CD14-positive monocyte (primary cell): ENCODE measurements at regions not wholly inside any gene's neighbourhood (a gene's known extent, or its start where the extent isn't known, plus 50 kb on each side); places are given as distances from the start of the nearest gene placed in this dataset.

Experiments used
- DNase-seq, 3 donors: peaks; one replicate each; pipeline ENCODE4 v3.0.0-alpha.2; 2011 to 2022
- H2AFZ ChIP-seq: 2 replicates; pipeline ENCODE4 v1.6.0; 2012; ENCODE audit warnings: mild to moderate bottlenecking, low read depth, low read length, inconsistent platforms; ENCODE audit not compliant: insufficient read depth, poor library complexity, severe bottlenecking
- H3K27ac ChIP-seq, 2 donors: 1 replicate in 1 of 2; 2 replicates in 1 of 2; pipeline ENCODE4 v1.5.1; 2012 to 2013; ENCODE audit warnings: low read length in 2 of 2, control low read depth in 1 of 2, inconsistent platforms in 1 of 2, low read depth in 1 of 2, mild to moderate bottlenecking in 1 of 2
- H3K27me3 ChIP-seq, 2 donors: one replicate each; pipeline versions ENCODE4 v1.6.0 to v1.6.1; 2011 to 2013; ENCODE audit warnings: low read length in 2 of 2; ENCODE audit not compliant: control insufficient read depth in 2 of 2, insufficient read depth in 2 of 2
- H3K36me3 ChIP-seq, 2 donors: replicated peaks in 1 of 2; 1 replicate in 1 of 2; 2 replicates in 1 of 2; pipeline versions ENCODE4 v1.5.1 to v1.6.1; 2012 to 2013; ENCODE audit warnings: low read length in 2 of 2, control low read depth in 1 of 2, inconsistent platforms in 1 of 2, mild to moderate bottlenecking in 1 of 2; ENCODE audit not compliant: insufficient read depth in 2 of 2, control insufficient read depth in 1 of 2
- H3K4me1 ChIP-seq, 2 donors: 1 replicate in 1 of 2; 2 replicates in 1 of 2; pipeline versions ENCODE4 v1.5.1 to v1.6.1; 2012 to 2013; ENCODE audit warnings: low read length in 2 of 2, control low read depth in 1 of 2, inconsistent platforms in 1 of 2, mild to moderate bottlenecking in 1 of 2, moderate library complexity in 1 of 2; ENCODE audit not compliant: insufficient read depth in 2 of 2, control insufficient read depth in 1 of 2
- H3K4me2 ChIP-seq: replicated peaks from 2 replicates; pipeline ENCODE3; 2012; ENCODE audit warnings: low read length, moderate library complexity, mild to moderate bottlenecking; ENCODE audit not compliant: poor library complexity, severe bottlenecking; ENCODE audit errors: extremely low read depth
- H3K4me3 ChIP-seq, 3 experiments: fragments of 200-600 bp in 1 of 3; sonication (generic) in 1 of 3; replicated peaks in 1 of 3; 1 replicate in 2 of 3; 2 replicates in 1 of 3; pipeline ENCODE4 v1.5.1; 2011 to 2013; ENCODE audit warnings: low read length in 3 of 3, mild to moderate bottlenecking in 3 of 3, control low read depth in 2 of 3, low read depth in 2 of 3, inconsistent platforms in 1 of 3, moderate library complexity in 1 of 3
- H3K79me2 ChIP-seq: 2 replicates; pipeline ENCODE4 v1.6.0; 2012; ENCODE audit warnings: mild to moderate bottlenecking, control low read depth, inconsistent platforms, low read length, moderate library complexity; ENCODE audit not compliant: insufficient read depth
- H3K9ac ChIP-seq: 2 replicates; pipeline ENCODE4 v1.6.0; 2017; ENCODE audit warnings: low read length, mild to moderate bottlenecking; ENCODE audit not compliant: insufficient read depth, poor library complexity, severe bottlenecking
- H3K9me3 ChIP-seq, 2 donors: replicated peaks in 1 of 2; 1 replicate in 1 of 2; 2 replicates in 1 of 2; pipeline versions ENCODE4 v1.5.1 to v1.6.1; 2012 to 2013; ENCODE audit warnings: low read length in 2 of 2, control low read depth in 1 of 2; ENCODE audit not compliant: control insufficient read depth in 1 of 2, insufficient read depth in 1 of 2
- H4K20me1 ChIP-seq: 2 replicates; pipeline ENCODE4 v1.6.0; 2012; ENCODE audit warnings: mild to moderate bottlenecking, low read length, control low read depth, moderate library complexity; ENCODE audit not compliant: insufficient read depth
- H3K27ac Mint-ChIP-seq, 7 donors: one replicate each; pipeline ENCODE4 v1.8.0; 2020; ENCODE audit warnings: mild to moderate bottlenecking in 7 of 7, mixed read lengths in 7 of 7, moderate library complexity in 6 of 7, inconsistent platforms in 2 of 7
- H3K27me3 Mint-ChIP-seq, 3 donors: one replicate each; pipeline ENCODE4 v1.8.0; 2021 to 2022; ENCODE audit warnings: low read depth in 3 of 3, mild to moderate bottlenecking in 3 of 3, mixed read lengths in 3 of 3, moderate library complexity in 3 of 3, inconsistent platforms in 1 of 3
- H3K36me3 Mint-ChIP-seq, 2 donors: one replicate each; pipeline ENCODE4 v1.8.0; 2020; ENCODE audit warnings: mixed read lengths in 2 of 2, inconsistent platforms in 1 of 2, mild to moderate bottlenecking in 1 of 2
- H3K4me1 Mint-ChIP-seq: one replicate; pipeline ENCODE4 v1.8.0; 2020; ENCODE audit warnings: mild to moderate bottlenecking, mixed read lengths
- H3K4me3 Mint-ChIP-seq, 2 donors: one replicate each; pipeline ENCODE4 v1.8.0; 2020; ENCODE audit warnings: mild to moderate bottlenecking in 2 of 2, mixed read lengths in 2 of 2, moderate library complexity in 1 of 2
- H3K9me3 Mint-ChIP-seq, 7 donors: one replicate each; pipeline ENCODE4 v1.8.0; 2020 to 2022; ENCODE audit warnings: mixed read lengths in 7 of 7, mild to moderate bottlenecking in 6 of 7, moderate library complexity in 6 of 7, inconsistent platforms in 2 of 7
- WGBS: methylation state at CpG from one replicate; pipeline ENCODE4 v1.1.5; 2013; ENCODE audit warnings: missing lambda C conversion rate; ENCODE audit not compliant: insufficient coverage; 5-methylcytosine and 5-hydroxymethylcytosine counted together
- intact Hi-C, 2 donors: fragments of 100-400 bp; cut with micrococcal nuclease; formaldehyde crosslinking; loops; one replicate each; pipeline versions ENCODE4 v1.15.0 to v1.15.1; 2023
- TF ChIP-seq, protein P1 (sequence below): fragments of 200-600 bp; IDR thresholded peaks from one replicate; pipeline ENCODE4 v1.8.0; 2022; ENCODE audit warnings: antibody characterized with exemption, mild to moderate bottlenecking

DNA sequence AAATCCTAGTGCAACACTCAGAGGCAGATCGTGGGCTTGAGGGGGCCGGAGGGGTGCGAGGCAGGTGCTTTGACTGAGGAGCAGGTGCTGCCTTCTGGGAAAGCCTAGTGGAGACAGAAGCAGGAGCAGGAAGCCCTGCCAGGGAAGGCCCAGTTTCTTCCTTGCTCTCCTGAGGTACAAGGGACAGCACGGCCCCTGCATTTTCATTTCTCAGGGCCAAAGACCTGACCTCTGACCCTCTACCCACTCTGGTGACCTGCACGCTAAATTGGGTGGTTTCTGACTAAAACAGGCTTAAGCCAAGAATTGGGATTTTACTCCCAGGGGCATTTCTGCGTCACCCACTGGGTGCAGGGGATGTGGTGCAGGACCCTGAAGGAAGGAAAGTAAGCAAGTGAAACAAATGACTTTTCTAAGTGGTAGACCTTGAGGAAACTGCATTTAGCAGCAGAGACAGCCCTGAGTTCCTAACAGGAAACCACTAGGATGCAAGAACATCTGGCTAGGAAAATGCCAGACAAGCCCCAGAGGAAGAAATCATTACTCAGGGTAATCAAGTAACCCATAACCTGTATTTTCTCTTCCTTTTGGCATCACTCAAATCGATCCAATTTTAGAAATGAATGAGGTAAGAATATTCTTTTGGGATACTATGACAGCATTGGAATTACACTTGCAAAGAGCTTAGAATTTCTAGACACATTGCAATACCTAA lies 141.7 kb downstream of the CD164 start:
- H3K27me3 ChIP-seq, result no peaks in the 10 kb centered on the region
- H3K36me3 ChIP-seq, result no peaks in the 10 kb centered on the region
- no peak overlapping the region for H3K4me3 Mint-ChIP-seq
- intact Hi-C loops, result loop anchor here (5.0 to 10.0 kb wide), 2 partner anchors 142 to 464 kb away; partner anchors contain the start of gene CD164 (in 1 of the 2)
- H3K9me3 Mint-ChIP-seq, result peaks cover 0 to 5% (median 0%) of the 10 kb centered on the region in 7 donors
- peak overlapping the region in 1 of 3 experiments; percentile 3 for H3K4me3 ChIP-seq
- 82% methylated on average over 4 of the region's 7 CpGs for WGBS
- TF ChIP-seq, protein P1, sequence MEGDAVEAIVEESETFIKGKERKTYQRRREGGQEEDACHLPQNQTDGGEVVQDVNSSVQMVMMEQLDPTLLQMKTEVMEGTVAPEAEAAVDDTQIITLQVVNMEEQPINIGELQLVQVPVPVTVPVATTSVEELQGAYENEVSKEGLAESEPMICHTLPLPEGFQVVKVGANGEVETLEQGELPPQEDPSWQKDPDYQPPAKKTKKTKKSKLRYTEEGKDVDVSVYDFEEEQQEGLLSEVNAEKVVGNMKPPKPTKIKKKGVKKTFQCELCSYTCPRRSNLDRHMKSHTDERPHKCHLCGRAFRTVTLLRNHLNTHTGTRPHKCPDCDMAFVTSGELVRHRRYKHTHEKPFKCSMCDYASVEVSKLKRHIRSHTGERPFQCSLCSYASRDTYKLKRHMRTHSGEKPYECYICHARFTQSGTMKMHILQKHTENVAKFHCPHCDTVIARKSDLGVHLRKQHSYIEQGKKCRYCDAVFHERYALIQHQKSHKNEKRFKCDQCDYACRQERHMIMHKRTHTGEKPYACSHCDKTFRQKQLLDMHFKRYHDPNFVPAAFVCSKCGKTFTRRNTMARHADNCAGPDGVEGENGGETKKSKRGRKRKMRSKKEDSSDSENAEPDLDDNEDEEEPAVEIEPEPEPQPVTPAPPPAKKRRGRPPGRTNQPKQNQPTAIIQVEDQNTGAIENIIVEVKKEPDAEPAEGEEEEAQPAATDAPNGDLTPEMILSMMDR, result no peak
- H3K4me1 ChIP-seq, result peaks cover 89 to 93% of the 10 kb centered on the region in 2 donors
- H3K79me2 ChIP-seq, result no peaks in the 10 kb centered on the region
- no peak overlapping the region for H2AFZ ChIP-seq
- DNase-seq, result peak in 1 of 3 donors; percentile 31
- no peaks in the 10 kb centered on the region for H3K9me3 ChIP-seq
- no peak overlapping the region for H3K9ac ChIP-seq
- peak overlapping the region; percentile 37 for H3K4me2 ChIP-seq
- peaks cover 83% of the 10 kb centered on the region for H3K4me1 Mint-ChIP-seq
- H3K27ac Mint-ChIP-seq, result peak overlapping the region; percentile 88 to 99 (median 97)
- no peaks in the 10 kb centered on the region for H4K20me1 ChIP-seq
- H3K27ac ChIP-seq, result peak overlapping the region; percentile 56 to 96
- peaks cover 0 to 2% (median 0%) of the 10 kb centered on the region in 3 donors for H3K27me3 Mint-ChIP-seq
- H3K36me3 Mint-ChIP-seq, result peaks cover 4% of the 10 kb centered on the region in 2 donors

DNA sequence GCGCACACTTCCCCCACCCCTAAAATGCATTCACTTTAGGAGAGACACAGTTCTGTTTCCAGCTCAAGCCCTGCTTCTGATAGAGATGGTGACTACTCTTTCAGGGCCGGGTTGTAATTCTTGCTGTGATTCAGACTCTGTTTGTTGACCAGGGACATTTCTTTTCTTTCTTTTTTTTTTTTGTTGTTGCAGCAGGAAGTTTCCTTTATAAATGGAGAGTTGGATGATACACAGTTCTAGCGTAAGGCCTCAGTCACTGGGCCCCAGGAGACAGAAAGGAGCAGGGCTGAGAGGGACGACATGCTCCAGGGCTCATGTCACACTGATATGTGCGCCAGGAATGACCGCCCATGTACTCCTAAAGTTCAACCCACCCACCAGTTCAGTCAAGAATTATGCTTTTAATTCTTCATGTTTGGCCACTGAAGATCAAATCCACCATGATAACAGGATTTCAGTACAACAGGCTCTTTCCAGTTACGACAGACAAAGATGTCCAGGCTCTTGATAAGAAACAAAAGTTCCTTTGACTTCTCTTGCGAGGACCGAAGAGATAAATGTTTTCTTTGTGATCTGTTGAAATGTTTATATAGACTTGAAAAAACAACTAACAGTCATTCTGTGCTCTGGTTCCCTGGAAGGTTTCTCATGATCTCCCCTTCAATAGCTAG lies 142.5 kb downstream of the CD164 start:
- Histone ChIP-seq H3K9ac (peak overlapping the region; percentile 5), H2AFZ (no peak overlapping the region), H3K36me3 (no peaks in the 10 kb centered on the region), H3K79me2 (no peaks in the 10 kb centered on the region), H3K27me3 (no peaks in the 10 kb centered on the region), H4K20me1 (no peaks in the 10 kb centered on the region), H3K9me3 (no peaks in the 10 kb centered on the region), H3K4me1 (peaks cover 88 to 99% of the 10 kb centered on the region in 2 donors), H3K27ac (peak overlapping the region; percentile 21 to 96), H3K4me2 (no peak overlapping the region), H3K4me3 (no peak overlapping the region)
- H3K27ac Mint-ChIP-seq, result peak overlapping the region; percentile 88 to 99 (median 97)
- peaks cover 0 to 5% (median 0%) of the 10 kb centered on the region in 7 donors for H3K9me3 Mint-ChIP-seq
- WGBS, result 89% methylated on average over 4 of the region's 9 CpGs
- peaks cover 85% of the 10 kb centered on the region for H3K4me1 Mint-ChIP-seq
- peak; percentile 22 to 52 (median 31) for DNase-seq
- intact Hi-C loops, result loop anchor here (5.0 to 10.0 kb wide), 3 partner anchors 63 to 465 kb away; partner anchors contain the start of gene CD164 (in 1 of the 2)
- no peak overlapping the region for H3K4me3 Mint-ChIP-seq
- TF ChIP-seq, protein P1, result no peak
- peaks cover 4% of the 10 kb centered on the region in 2 donors for H3K36me3 Mint-ChIP-seq
- H3K27me3 Mint-ChIP-seq, result peaks cover 0 to 2% (median 0%) of the 10 kb centered on the region in 3 donors
